Stimulated activated CD4-positive, alpha-beta T cell treated with anti-CD3 and anti-CD28 coated beads, Interleukin-1b, Interleukin-23, amount 100 ng/mL, for 24 hours (primary cell): ENCODE measurements at regions not wholly inside any gene's neighbourhood (a gene's known extent, or its start where the extent isn't known, plus 50 kb on each side); places are given as distances from the start of the nearest gene placed in this dataset.

Experiments used
- DNase-seq, 4 experiments: peaks; one replicate each; pipeline ENCODE4 v3.0.0-alpha.2; 2020; ENCODE audit warnings: low read depth in 4 of 4, low spot score in 1 of 4

DNA sequence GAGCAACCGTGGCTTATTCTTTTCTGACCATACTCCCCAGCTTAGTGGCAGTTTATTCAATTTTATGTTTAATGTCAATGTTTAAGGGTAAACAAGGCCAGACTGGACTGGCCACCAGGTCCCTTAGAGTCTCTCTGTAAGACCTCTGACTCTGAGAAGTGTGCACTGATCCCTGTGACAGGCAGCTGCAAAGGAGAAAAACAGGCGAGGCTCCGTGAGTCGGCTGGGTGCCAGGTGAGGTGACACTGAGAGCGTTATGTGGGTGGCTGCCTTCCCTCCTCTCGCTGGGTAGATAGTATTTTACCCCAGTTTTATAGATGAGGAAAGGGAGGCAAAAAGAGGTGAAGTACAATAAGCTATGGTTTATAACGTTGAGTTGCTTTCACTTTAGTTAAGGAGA lies 139.4 kb upstream of the HDAC4 start:
- no peak for DNase-seq

GRCh38 chr2:239539776-239540100 lies 138.9 kb upstream of the HDAC4 start:
- no peak for DNase-seq

DNA sequence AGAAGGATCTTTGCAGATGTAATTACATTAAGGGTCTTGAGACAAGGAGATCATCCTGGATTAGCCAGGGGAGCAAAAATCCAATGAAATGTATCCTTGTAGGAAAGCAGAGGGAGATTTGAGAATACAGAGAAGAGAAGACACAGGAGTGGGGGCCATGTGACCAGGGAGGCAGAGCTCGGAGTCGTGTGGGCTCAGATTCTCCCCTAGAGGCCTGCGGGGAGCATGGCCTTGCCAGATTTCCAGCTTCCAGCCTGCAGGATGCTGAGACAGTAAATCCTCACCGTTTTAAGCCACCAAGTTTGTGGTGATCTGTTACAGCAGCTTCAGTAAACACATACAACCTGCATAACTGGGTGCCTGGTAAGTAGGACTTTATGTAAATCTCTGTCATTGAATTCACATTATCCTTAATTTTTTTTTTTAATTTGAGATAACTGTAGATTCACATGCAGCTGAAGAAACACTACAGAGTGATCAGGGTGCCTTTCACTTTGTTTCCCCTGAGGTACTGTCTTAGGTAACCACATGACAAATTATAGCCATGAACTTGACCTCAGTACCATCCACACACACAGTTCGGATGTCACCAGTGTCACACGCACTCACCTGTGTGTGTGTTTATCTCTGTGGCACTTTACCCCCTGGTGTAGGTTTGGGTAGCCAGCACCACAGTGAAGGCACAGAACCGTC lies 138.4 kb upstream of the HDAC4 start:
- DNase-seq, result no peak

DNA sequence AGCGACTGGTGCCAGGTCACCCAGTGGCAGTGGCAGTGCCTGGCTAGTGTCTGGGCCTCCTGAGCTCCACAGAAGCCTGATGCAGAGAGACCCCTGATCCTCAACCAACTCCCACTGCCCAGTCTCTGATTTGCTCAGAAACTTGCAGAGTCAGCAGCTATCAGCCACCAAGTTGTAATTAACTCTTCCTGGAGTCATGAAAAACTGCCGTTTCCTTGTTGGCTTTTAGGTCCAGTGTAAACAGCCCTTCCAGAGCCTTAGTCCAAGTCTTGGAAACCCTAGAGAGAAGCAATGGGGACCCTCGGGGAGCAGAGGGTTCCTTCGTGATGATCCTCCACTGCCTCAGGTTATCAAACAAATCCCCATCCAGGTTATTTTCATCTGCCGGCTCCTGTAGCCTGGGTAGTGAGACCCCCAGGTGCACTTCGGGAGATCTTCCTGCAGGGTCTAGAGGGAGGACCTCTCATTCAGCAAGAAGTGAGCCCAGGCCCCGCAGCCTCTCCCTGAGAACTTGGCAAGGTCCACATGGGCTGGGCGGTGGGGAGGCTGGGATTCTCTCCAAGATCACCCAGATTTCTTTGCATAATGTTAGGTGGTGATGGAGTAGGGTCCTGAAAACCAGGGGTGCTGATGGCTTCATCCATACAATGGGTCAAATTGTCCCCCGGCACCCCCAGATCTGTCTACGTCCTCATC lies 137.7 kb upstream of the HDAC4 start:
- no peak for DNase-seq

- no peak for DNase-seq
Measured at GRCh38 chr2:239537633-239538356, 137.0 kb upstream of the HDAC4 start.

DNA sequence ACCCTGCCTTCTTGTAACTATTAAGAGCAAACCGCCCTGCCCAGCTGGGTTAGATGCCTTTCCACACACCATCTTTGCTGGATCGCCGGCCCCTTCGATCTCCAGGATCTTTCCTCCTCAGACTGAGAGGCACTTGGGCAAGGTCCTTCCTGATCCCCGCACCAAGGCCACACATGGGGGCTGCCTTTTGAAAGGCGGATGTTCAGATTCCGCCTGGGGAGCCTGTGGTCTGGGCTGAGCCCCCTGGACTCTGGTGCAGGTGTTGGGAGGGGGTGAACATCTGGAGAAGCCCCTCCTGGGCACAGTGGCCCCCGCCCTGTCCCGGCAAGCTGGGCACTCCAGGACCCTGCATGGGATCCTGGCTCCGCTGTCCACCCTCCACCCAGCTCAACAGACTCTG lies 135.4 kb upstream of the HDAC4 start:
- no peak for DNase-seq

DNA sequence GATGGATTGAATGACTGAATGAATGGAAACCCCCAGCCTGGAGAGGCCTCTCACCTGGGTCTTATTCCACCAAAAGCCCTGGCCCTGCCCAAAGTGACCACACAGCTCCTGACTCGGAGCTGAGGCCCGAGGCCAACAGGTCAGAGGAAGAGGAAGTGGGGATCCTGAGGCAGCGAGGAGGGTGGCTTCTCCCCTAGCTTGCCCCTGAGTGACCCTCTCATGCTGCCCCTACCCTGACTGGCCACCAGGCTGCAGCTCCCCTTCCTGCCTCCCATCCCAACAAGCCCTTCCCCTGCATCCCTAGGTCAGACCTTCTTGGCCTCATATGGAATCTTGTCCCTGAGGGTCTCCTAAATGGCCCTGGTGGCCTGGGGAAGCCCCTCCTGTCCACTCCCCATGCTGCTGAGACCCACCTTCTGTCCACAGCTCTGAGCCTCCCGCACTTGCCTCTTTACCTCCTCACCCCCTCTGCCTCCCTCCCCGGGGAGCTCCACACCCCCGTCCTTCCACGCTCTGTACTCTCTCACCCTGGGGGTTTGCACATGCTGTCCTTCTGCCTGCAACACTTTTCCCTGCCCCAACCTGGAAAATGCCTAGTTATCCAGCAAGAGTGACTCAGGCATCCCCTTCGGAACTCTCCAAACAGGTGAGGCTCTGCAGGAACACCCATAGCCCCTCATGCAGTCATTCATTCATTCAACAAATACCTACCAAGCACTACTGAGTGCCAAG lies 134.8 kb upstream of the HDAC4 start:
- DNase-seq, result no peak

DNA sequence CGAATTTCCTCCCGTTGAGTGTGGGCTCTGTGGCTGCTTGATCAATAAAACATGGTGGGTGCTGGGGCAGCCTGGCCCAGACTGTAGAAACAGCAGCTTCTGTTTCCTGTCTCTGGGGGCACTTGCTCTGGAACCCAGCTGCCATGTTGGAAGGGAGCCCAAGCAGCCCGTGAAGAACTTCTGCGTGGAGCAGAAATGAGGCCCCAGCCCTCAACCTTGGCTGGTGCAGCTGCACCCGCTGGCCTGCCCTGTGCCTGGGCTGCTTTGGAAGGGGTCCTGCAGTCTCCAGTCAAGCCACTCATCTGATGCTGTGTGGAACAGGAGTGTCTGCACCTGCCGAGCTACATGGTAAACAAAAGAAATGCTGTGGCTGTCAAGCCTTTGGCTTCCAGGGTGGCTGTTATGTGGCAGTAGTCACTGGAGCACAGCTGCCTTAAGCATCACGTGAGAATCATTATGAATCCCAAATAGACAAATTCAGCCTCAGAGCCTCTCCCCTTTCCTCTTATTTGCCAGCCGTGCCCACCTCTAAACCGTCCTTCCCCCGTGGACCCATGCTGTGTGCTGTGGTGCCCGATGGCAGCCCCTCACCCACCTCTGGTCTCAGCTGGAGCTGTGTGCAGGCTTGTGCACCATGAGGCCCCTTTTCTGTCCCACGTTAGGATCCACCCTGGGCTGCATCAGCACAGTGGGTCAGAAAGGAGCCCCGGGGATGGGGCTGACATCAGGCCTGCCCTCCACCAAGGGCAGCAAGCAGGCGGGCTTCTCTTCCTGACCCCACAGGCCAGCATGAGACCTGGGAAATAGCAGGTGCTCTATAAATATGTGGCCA lies 134.0 kb upstream of the HDAC4 start:
- DNase-seq, result no peak

- DNase-seq, result no peak
Measured at GRCh38 chr2:239533569-239534316, 132.9 kb upstream of the HDAC4 start.

DNA sequence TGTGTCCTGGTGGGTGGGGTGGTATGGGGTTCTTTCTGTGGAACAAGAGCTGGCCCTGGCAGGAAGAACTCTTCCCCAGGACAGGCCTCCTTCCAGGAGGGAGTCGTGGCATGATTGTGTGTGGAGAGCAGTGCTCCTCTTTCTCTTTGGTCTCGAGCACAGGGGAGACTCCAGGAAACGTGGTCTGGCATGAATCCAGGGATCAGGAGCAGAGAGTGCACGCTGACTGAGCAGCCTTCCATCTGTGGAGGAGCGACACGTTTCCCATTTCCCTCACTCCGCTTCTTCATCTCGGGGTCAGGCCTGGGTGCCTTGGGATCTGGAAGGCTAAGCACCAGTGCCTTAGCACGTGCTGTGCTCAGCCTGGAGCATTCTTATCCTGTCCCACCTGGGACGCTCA lies 132.0 kb upstream of the HDAC4 start:
- no peak for DNase-seq

DNA sequence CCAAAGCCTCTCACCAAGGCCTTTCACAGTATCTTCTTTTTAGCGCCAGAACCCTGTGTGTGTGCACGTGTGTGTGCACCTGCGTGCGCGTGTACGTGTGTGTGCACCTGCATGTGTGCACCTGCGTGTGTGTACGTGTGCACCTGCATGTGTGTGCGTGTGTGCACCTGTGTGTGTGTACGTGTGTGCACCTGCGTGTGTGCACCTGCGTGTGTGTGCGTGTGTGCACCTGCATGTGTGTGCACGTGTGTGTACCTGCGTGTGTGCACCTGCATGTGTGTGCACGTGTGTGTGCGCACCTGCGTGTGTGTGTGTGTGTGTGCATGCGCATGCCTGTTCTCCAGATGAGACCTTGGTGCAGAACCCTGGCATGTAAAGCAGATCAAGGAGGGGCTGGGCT lies 131.4 kb upstream of the HDAC4 start:
- no peak for DNase-seq

DNA sequence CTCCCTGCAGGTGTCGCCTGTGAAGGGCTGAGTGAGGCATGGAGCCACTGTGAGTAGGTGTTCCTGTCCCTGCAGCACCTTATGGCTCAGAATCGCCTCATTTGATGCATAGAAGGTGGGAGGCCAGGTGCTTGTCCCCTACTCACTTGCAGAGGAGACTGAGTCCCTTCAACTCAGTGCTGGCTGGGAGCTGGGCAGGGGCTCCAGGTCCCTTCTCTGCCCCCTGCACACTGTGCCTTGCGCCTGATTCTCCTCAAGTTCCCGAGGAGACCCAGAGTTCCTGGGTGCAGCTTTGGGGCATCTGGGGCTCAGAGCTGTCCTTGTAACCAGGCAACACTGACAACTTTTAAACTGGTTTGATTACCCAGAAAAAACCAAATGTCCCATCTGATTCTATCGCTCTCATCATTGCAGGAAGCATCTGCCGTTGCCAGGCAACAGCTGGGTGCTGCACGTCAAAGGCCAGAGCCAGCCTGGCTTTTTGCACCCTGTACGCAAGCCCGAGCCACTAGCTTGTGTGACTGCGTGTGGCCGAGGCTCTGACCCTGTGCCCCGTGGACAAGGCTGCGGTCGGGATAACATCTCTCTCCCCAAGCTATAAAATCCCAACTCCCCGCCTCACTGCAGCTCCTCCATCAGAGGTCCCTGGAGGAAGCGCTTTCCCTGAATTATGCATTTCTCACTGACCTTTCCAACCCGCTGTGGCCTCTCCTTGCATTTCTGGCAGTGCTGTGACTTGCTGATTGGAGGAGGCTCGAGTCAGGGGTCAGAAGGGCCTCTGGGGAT lies 130.8 kb upstream of the HDAC4 start:
- no peak for DNase-seq

GRCh38 chr2:239530749-239531316 lies 130.0 kb upstream of the HDAC4 start:
- DNase-seq, result no peak

GRCh38 chr2:239529313-239530015 lies 128.6 kb upstream of the HDAC4 start:
- no peak for DNase-seq

DNA sequence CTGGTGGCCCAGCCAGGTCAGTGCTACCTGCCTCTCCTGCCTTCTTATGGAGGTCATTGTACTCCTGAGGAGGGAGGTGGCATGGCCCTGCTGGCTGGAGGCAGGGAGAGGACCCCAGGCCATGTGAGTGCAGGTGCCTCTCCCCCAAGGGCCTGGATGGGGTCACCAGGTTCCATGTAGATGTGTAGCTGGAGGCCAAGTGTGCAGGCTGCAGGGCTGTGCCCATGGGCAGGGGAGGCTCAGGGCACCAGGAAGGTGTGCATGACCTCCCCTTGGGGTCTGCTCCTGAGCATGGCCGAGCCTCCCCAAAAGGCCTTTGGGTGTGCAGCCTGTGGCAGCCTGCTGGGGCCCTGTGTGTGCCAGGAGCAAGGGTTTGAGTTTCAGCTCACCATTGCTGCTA lies 128.1 kb upstream of the HDAC4 start:
- DNase-seq, result no peak

- no peak for DNase-seq
Measured at GRCh38 chr2:239528146-239528545, 127.3 kb upstream of the HDAC4 start.

DNA sequence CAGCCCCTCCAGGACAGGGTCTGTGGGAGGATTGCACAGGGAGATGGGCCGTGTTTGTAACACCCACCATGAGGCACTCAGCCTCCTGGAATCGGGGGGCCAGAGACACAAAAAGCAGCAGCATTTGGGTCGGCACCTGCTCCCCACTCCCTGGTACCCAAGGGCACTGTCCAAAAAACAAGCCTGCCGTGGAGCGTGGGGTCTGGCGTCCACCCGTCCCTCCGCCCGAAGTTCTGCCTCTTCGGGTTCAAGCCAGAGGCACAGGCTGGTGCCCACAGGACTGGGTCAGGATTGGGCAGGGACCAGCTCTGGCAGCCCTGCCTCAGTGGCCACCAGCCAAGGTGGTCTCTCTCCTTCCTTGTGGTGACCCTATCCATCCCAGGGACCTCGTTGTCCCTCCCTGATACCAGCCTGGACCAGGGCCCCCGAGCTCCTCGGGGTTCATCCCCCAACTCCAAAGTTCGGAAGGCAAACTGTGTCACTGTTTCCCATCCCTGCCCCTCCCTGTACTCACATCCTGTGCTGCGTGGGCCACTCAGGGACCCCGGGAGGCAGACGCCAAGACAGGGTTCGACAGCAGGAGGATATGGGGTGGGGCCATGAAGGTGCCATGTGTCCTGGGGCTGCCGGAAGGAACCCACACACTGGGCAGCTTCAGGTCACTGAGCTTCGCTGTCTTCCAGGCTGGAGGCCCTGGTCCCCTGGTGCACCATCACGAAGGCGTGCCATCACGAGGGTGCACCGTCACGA lies 126.0 kb upstream of the HDAC4 start:
- DNase-seq, result no peak

DNA sequence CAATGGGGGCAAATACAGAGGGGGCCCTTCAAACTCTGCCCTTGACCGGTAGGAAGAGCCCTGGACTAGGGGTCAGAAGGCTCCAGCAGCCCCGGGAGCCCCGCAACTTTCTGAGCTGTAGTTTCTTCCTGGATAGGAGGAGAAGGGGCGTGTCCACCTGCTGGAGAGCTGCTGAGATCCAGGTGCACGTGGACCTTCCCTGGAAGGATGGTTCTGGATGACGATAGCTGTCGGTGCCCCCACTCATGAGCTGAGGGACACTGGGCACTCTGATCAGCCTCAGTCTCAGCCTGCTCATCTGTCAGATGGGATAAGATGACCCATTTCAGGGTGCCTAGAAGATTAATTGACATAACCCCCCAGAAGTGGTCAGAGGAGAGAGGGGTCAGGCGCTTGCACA lies 125.2 kb upstream of the HDAC4 start:
- no peak for DNase-seq
